Stomach (tissue), 4 donors: ENCODE measurements at regions not wholly inside any gene's neighbourhood (a gene's known extent, or its start where the extent isn't known, plus 50 kb on each side); places are given as distances from the start of the nearest gene placed in this dataset.

Experiments used
- CTCF ChIP-seq, 7 experiments: fragments of 450-650 bp in 4 of 7; fragments of 200-600 bp in 3 of 7; sonication (generic) in 3 of 7; IDR thresholded peaks; one replicate each; pipeline ENCODE4 v1.5.1; 2016 to 2019; ENCODE audit warnings: antibody characterized with exemption in 7 of 7, control low read depth in 2 of 7, mild to moderate bottlenecking in 1 of 7
- EP300 ChIP-seq: sonication (generic); formaldehyde crosslinking; IDR thresholded peaks from one replicate; pipeline ENCODE4 v1.6.1; 2017; ENCODE audit warnings: antibody characterized with exemption
- POLR2A ChIP-seq, 4 donors: fragments of 450-650 bp; IDR thresholded peaks; one replicate each; pipeline ENCODE4 v1.6.1; 2016; ENCODE audit warnings: antibody characterized with exemption in 4 of 4, control low read depth in 2 of 4, mild to moderate bottlenecking in 1 of 4, moderate library complexity in 1 of 4
- POLR2AphosphoS5 ChIP-seq, 3 donors: sonication (generic); formaldehyde crosslinking; IDR thresholded peaks; one replicate each; pipeline ENCODE4 v1.6.1; 2016; ENCODE audit warnings: antibody characterized with exemption in 3 of 3

GRCh38 chr11:70715166-70715951 is 317.0 kb downstream of the CTTN start:
- TF ChIP-seq EP300, result no peak
- no peak for TF ChIP-seq CTCF (IDR thresholded peaks at IDR 0.05)
- TF ChIP-seq POLR2AphosphoS5 (IDR thresholded peaks at IDR 0.05), result no peak
- no peak for TF ChIP-seq POLR2A (IDR thresholded peaks at IDR 0.05)
